Hematopoietic multipotent progenitor cell treated with erythropoietin and hydrocortisone succinate and interleukin-3 and kit ligand, for 8 days (in vitro differentiated cells): ENCODE measurements at regions not wholly inside any gene's neighbourhood (a gene's known extent, or its start where the extent isn't known, plus 50 kb on each side); places are given as distances from the start of the nearest gene placed in this dataset.
A peak's percentile ranks its signal among the peaks of the same experiment; 100 is the strongest.
"Not testable (repeated sequence)": the region's sequence is repeated elsewhere in the genome, so short reads cannot be mapped to it uniquely, and the experiment has no call there.

Experiments
- DNase-seq: peaks from one replicate; pipeline ENCODE4 v3.0.0-alpha.2; 2015

GRCh38 chr20:30811885-30812671, 445.4 kb upstream of the DEFB115 start:
- no peak for DNase-seq

GRCh38 chr20:30812739-30813411, 444.6 kb upstream of the DEFB115 start:
- DNase-seq, result no peak

GRCh38 chr20:30813412-30814311, 443.8 kb upstream of the DEFB115 start:
- not testable (repeated sequence) for DNase-seq

GRCh38 chr20:30814312-30814639, 443.2 kb upstream of the DEFB115 start:
- not testable (repeated sequence) for DNase-seq

GRCh38 chr20:30815027-30815576, 442.4 kb upstream of the DEFB115 start:
- not testable (repeated sequence) for DNase-seq

- no peak for DNase-seq
Measured at GRCh38 chr20:30815577-30816181, 441.8 kb upstream of the DEFB115 start.

- DNase-seq, result peak; percentile 4
Measured at GRCh38 chr20:30816182-30816645, 441.2 kb upstream of the DEFB115 start.

GRCh38 chr20:30821615-30822014, 435.8 kb upstream of the DEFB115 start:
- DNase-seq, result not testable (repeated sequence)

- not testable (repeated sequence) for DNase-seq
Measured at GRCh38 chr20:30824666-30825065, 432.8 kb upstream of the DEFB115 start.

- not testable (repeated sequence) for DNase-seq
Measured at GRCh38 chr20:30845923-30846322, 411.5 kb upstream of the DEFB115 start.

GRCh38 chr20:30868271-30868670, 389.2 kb upstream of the DEFB115 start:
- not testable (repeated sequence) for DNase-seq

- DNase-seq, result not testable (repeated sequence)
Measured at GRCh38 chr20:30871127-30871526, 386.3 kb upstream of the DEFB115 start.

- not testable (repeated sequence) for DNase-seq
Measured at GRCh38 chr20:30872252-30872651, 385.2 kb upstream of the DEFB115 start.

- DNase-seq, result not testable (repeated sequence)
Measured at GRCh38 chr20:30875868-30876267, 381.6 kb upstream of the DEFB115 start.

GRCh38 chr20:30891400-30891799, 366.1 kb upstream of the DEFB115 start:
- not testable (repeated sequence) for DNase-seq

- no peak for DNase-seq
Measured at GRCh38 chr20:30892541-30893345, 364.7 kb upstream of the DEFB115 start.

GRCh38 chr20:30893346-30894314, 363.8 kb upstream of the DEFB115 start:
- not testable (repeated sequence) for DNase-seq

- DNase-seq, result not testable (repeated sequence)
Measured at GRCh38 chr20:30894707-30895353, 362.6 kb upstream of the DEFB115 start.

- not testable (repeated sequence) for DNase-seq
Measured at GRCh38 chr20:30895354-30895711, 362.1 kb upstream of the DEFB115 start.
